CD8-positive, alpha-beta memory T cell (primary cell): ENCODE measurements at regions not wholly inside any gene's neighbourhood (a gene's known extent, or its start where the extent isn't known, plus 50 kb on each side); places are given as distances from the start of the nearest gene placed in this dataset.
A peak's percentile ranks its signal among the peaks of the same experiment; 100 is the strongest.

Experiments
- CTCF ChIA-PET: fragments of 350-600 bp; sonication (Branson Sonifier 250); formaldehyde crosslinking; loops from one replicate; lab custom pipeline; 2021; ENCODE audit warnings: antibody characterized with exemption; lab: Charles Lee
- POLR2A ChIA-PET: fragments of 350-600 bp; sonication (Branson Sonifier 250); formaldehyde crosslinking; loops from one replicate; lab custom pipeline; 2021; ENCODE audit warnings: antibody characterized with exemption; lab: Charles Lee
- DNase-seq, 5 donors: peaks; one replicate each; pipeline versions ENCODE4 v3.0.0 to v3.0.0-alpha.2; 2020 to 2022; ENCODE audit warnings: mixed read lengths in 1 of 5
- H3K27ac ChIP-seq: one replicate; pipeline ENCODE4 v1.7.0; 2013; ENCODE audit warnings: low read depth, mild to moderate bottlenecking, low read length, moderate library complexity
- H3K27me3 ChIP-seq: 2 replicates; pipeline ENCODE4 v1.7.0; 2013; ENCODE audit warnings: low read length, mild to moderate bottlenecking; ENCODE audit not compliant: insufficient read depth, poor library complexity, severe bottlenecking
- H3K36me3 ChIP-seq: 2 replicates; pipeline ENCODE4 v1.7.0; 2013; ENCODE audit warnings: mild to moderate bottlenecking, low read length, moderate library complexity; ENCODE audit not compliant: insufficient read depth
- H3K4me1 ChIP-seq: 2 replicates; pipeline ENCODE4 v1.7.0; 2013; ENCODE audit warnings: mild to moderate bottlenecking, low read length, moderate library complexity; ENCODE audit not compliant: insufficient read depth
- H3K4me3 ChIP-seq: 2 replicates; pipeline ENCODE4 v1.7.0; 2013; ENCODE audit warnings: mild to moderate bottlenecking, low read length
- H3K9me3 ChIP-seq: 2 replicates; pipeline ENCODE4 v1.7.0; 2013; ENCODE audit warnings: mild to moderate bottlenecking, low read length
- H3K27ac Mint-ChIP-seq, 8 donors: one replicate each; pipeline ENCODE4 v1.8.0; 2020 to 2021; ENCODE audit warnings: mixed read lengths in 8 of 8, mild to moderate bottlenecking in 6 of 8, inconsistent platforms in 3 of 8, moderate library complexity in 3 of 8
- H3K27me3 Mint-ChIP-seq, 2 donors: one replicate each; pipeline ENCODE4 v1.8.0; 2020 to 2021; ENCODE audit warnings: mixed read lengths in 2 of 2, mild to moderate bottlenecking in 1 of 2, moderate library complexity in 1 of 2
- H3K36me3 Mint-ChIP-seq, 3 donors: one replicate each; pipeline ENCODE4 v1.8.0; 2020 to 2021; ENCODE audit warnings: mixed read lengths in 3 of 3, inconsistent platforms in 1 of 3, mild to moderate bottlenecking in 1 of 3
- H3K4me1 Mint-ChIP-seq, 3 donors: one replicate each; pipeline ENCODE4 v1.8.0; 2020 to 2021; ENCODE audit warnings: mixed read lengths in 3 of 3, inconsistent platforms in 1 of 3, mild to moderate bottlenecking in 1 of 3
- H3K4me3 Mint-ChIP-seq, 7 donors: one replicate each; pipeline ENCODE4 v1.8.0; 2020 to 2021; ENCODE audit warnings: mixed read lengths in 7 of 7, mild to moderate bottlenecking in 6 of 7, moderate library complexity in 4 of 7, inconsistent platforms in 2 of 7
- H3K9me3 Mint-ChIP-seq, 5 donors: one replicate each; pipeline ENCODE4 v1.8.0; 2020 to 2022; ENCODE audit warnings: mixed read lengths in 5 of 5, mild to moderate bottlenecking in 3 of 5, moderate library complexity in 2 of 5, inconsistent platforms in 1 of 5

- Histone ChIP-seq H3K4me1 (peaks cover 66% of the 10 kb centered on the region), H3K9me3 (no peaks in the 10 kb centered on the region), H3K4me3 (peak overlapping the region; percentile 14), H3K36me3 (no peaks in the 10 kb centered on the region), H3K27ac (no peak overlapping the region), H3K27me3 (no peaks in the 10 kb centered on the region)
- POLR2A ChIA-PET = interaction anchor here (0.9 kb wide), 2 partner anchors 8 to 10 kb away, joined by 3 read pairs; no protein-coding TSS in a partner anchor
- Mint-ChIP-seq H3K27ac (no peak overlapping the region), H3K27me3 (no peaks in the 10 kb centered on the region), H3K4me1 (peaks cover 0 to 11% (median 5%) of the 10 kb centered on the region in 3 donors), H3K36me3 (peaks cover 0 to 4% (median 0%) of the 10 kb centered on the region in 3 donors), H3K4me3 (no peak overlapping the region), H3K9me3 (peaks cover 0 to 7% (median 0%) of the 10 kb centered on the region in 5 donors)
- no peak for DNase-seq
- CTCF ChIA-PET = interaction anchor here (0.7 to 1.3 kb wide), 2 partner anchors 9 to 16 kb away, joined by 3 to 9 read pairs; no protein-coding TSS in a partner anchor
Measured at GRCh38 chr11:95690100-95690499, 99.5 kb downstream of the FAM76B start.

DNA sequence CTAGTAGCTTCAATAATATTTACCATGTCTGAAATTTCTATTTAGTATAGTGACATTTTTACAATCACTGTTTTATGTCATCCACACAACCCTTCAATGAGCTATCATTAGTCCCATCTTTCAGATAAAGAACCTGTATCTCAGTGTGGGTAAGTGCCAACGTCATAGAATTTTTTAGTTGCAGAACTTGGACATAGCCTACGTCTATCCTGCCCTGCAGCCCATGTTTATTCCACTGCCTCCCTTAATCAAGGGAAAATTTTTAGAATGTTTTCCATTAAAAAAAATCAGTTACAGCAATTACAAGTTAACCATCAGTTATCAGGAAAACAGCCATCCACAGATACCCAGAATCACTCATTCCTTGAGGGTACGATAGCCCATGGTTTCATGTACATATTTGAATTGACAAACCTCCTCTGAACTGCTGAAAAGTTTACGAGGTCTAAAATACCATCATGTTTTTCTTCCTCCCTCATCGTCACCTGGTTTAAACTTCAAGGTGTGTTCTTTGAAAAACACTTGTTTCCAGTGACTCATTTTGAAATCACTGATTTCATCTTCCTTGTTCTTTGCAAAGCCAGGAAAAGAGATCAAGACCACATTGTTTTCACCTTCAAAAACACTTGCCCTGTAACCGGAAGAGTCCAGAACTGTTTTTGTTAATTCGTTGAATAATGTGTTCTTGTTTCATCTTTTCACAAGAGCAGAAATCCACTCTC is 100.9 kb downstream of the FAM76B start:
- H3K4me3 Mint-ChIP-seq = peak overlapping the region in 3 of 7 donors; percentile 5 to 11 (median 9)
- CTCF ChIA-PET = interaction anchor here (0.8 kb wide), 3 partner anchors 11 to 457 kb away, joined by 3 to 7 read pairs (median 4); partner anchors contain the start of gene SESN3
- H3K27me3 Mint-ChIP-seq = no peaks in the 10 kb centered on the region
- H3K27ac ChIP-seq = no peak overlapping the region
- peaks cover 0 to 4% (median 0%) of the 10 kb centered on the region in 3 donors for H3K36me3 Mint-ChIP-seq
- peak in 2 of 5 donors; percentile 42 to 60 for DNase-seq
- POLR2A ChIA-PET = no interaction called here
- H3K27ac Mint-ChIP-seq = peak overlapping the region in 2 of 8 donors; percentile 21 to 84
- H3K27me3 ChIP-seq = no peaks in the 10 kb centered on the region
- no peak overlapping the region for H3K4me3 ChIP-seq
- no peaks in the 10 kb centered on the region for H3K9me3 ChIP-seq
- H3K36me3 ChIP-seq = no peaks in the 10 kb centered on the region
- H3K9me3 Mint-ChIP-seq = peaks cover 0 to 5% (median 0%) of the 10 kb centered on the region in 5 donors
- peaks cover 0 to 16% (median 14%) of the 10 kb centered on the region in 3 donors for H3K4me1 Mint-ChIP-seq
- H3K4me1 ChIP-seq = peaks cover 80% of the 10 kb centered on the region

- ChIA-PET CTCF (interaction anchor here (0.8 kb wide), 3 partner anchors 12 to 456 kb away, joined by 3 to 7 read pairs (median 4); partner anchors contain the start of gene SESN3), POLR2A (no interaction called here)
- peaks cover 0 to 21% (median 14%) of the 10 kb centered on the region in 3 donors for H3K4me1 Mint-ChIP-seq
- peak overlapping the region in 1 of 7 donors; percentile 1 for H3K4me3 Mint-ChIP-seq
- H3K9me3 ChIP-seq = no peaks in the 10 kb centered on the region
- H3K4me3 ChIP-seq = no peak overlapping the region
- no peaks in the 10 kb centered on the region for H3K36me3 ChIP-seq
- H3K9me3 Mint-ChIP-seq = peaks cover 0 to 5% (median 0%) of the 10 kb centered on the region in 5 donors
- peaks cover 0 to 4% (median 0%) of the 10 kb centered on the region in 3 donors for H3K36me3 Mint-ChIP-seq
- H3K27ac ChIP-seq = no peak overlapping the region
- H3K27me3 Mint-ChIP-seq = no peaks in the 10 kb centered on the region
- H3K27me3 ChIP-seq = no peaks in the 10 kb centered on the region
- H3K27ac Mint-ChIP-seq = peak overlapping the region in 3 of 8 donors; percentile 49 to 81 (median 49)
- no peak for DNase-seq
- peaks cover 82% of the 10 kb centered on the region for H3K4me1 ChIP-seq
Measured at GRCh38 chr11:95688015-95688414, 101.6 kb downstream of the FAM76B start.

DNA sequence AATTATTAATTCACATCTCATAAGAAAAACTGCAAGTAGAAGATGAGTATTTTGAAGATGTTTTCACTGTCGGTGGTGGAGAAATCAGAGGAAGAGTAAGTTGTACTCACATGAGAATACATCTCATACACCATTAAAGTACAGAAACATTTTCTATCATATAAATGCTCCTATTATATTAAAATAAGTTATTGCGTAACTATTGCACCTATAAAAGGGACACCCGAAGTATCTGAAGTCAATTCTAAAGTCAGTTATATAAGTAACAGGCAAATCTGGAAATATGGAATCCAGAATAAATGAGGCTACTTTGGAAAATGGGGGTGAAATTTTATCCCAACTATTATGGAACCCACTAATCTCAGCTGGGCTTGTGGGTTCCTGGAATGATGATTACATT is 103.3 kb downstream of the FAM76B start:
- H3K9me3 ChIP-seq = no peaks in the 10 kb centered on the region
- POLR2A ChIA-PET = no interaction called here
- Mint-ChIP-seq H3K4me1 (peaks cover 9 to 32% (median 15%) of the 10 kb centered on the region in 3 donors), H3K27ac (peak overlapping the region in 1 of 8 donors; percentile 19), H3K27me3 (no peaks in the 10 kb centered on the region), H3K4me3 (no peak overlapping the region), H3K9me3 (no peaks in the 10 kb centered on the region), H3K36me3 (no peaks in the 10 kb centered on the region)
- H3K36me3 ChIP-seq = no peaks in the 10 kb centered on the region
- CTCF ChIA-PET = interaction anchor here (1.1 to 3.0 kb wide), 2 partner anchors 20 to 522 kb away, joined by 3 to 10 read pairs; no protein-coding TSS in a partner anchor
- H3K27me3 ChIP-seq = no peaks in the 10 kb centered on the region
- no peak overlapping the region for H3K27ac ChIP-seq
- peaks cover 80% of the 10 kb centered on the region for H3K4me1 ChIP-seq
- DNase-seq = no peak
- H3K4me3 ChIP-seq = no peak overlapping the region

- no peaks in the 10 kb centered on the region for H3K27me3 ChIP-seq
- Mint-ChIP-seq H3K4me1 (peaks cover 19 to 47% (median 22%) of the 10 kb centered on the region in 3 donors), H3K36me3 (no peaks in the 10 kb centered on the region), H3K27ac (peak overlapping the region in 5 of 8 donors; percentile 34 to 83 (median 40)), H3K27me3 (no peaks in the 10 kb centered on the region), H3K4me3 (no peak overlapping the region), H3K9me3 (no peaks in the 10 kb centered on the region)
- POLR2A ChIA-PET = no interaction called here
- H3K4me3 ChIP-seq = no peak overlapping the region
- H3K36me3 ChIP-seq = no peaks in the 10 kb centered on the region
- no peak overlapping the region for H3K27ac ChIP-seq
- peaks cover 77% of the 10 kb centered on the region for H3K4me1 ChIP-seq
- CTCF ChIA-PET = interaction anchor here (3.0 kb wide), 1 partner anchor 21 kb away, joined by 10 read pairs; no protein-coding TSS in a partner anchor
- no peak for DNase-seq
- no peaks in the 10 kb centered on the region for H3K9me3 ChIP-seq
Measured at GRCh38 chr11:95684701-95685100, 104.9 kb downstream of the FAM76B start.

DNA sequence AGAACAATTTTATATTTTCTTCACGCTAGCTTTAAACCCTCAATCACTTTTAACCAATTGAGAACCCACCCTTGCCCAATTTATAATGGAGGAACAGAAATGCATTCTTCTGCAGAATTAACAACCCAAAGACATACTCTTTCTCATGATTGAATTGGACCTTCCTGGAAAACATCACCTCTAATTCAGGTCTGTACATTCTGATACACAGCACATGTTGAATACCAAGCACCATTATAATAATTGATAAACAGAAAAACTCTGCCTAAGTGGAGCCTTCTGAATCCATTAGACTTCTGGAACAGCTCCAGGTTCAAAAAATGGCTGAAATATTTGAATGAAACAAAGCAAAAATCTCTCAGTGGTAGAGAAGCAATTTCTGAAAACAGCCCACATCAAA is 105.4 kb downstream of the FAM76B start:
- POLR2A ChIA-PET = no interaction called here

GRCh38 chr11:95682552-95682951 is 107.0 kb downstream of the FAM76B start:
- no peaks in the 10 kb centered on the region for H3K27me3 ChIP-seq
- H3K4me3 ChIP-seq = no peak overlapping the region
- H3K27me3 Mint-ChIP-seq = peaks cover 0 to 2% of the 10 kb centered on the region in 2 donors
- peak overlapping the region in 1 of 8 donors; percentile 59 for H3K27ac Mint-ChIP-seq
- no peaks in the 10 kb centered on the region for H3K36me3 Mint-ChIP-seq
- peaks cover 58% of the 10 kb centered on the region for H3K4me1 ChIP-seq
- H3K36me3 ChIP-seq = no peaks in the 10 kb centered on the region
- H3K9me3 ChIP-seq = no peaks in the 10 kb centered on the region
- no peak for DNase-seq
- no peaks in the 10 kb centered on the region for H3K9me3 Mint-ChIP-seq
- POLR2A ChIA-PET = no interaction called here
- H3K4me3 Mint-ChIP-seq = no peak overlapping the region
- CTCF ChIA-PET = no interaction called here
- H3K27ac ChIP-seq = no peak overlapping the region
- peaks cover 13 to 48% (median 25%) of the 10 kb centered on the region in 3 donors for H3K4me1 Mint-ChIP-seq

More for the DNA sequence above, 105.4 kb downstream of the FAM76B start:
- Mint-ChIP-seq H3K27ac (peak overlapping the region in 4 of 8 donors; percentile 12 to 83 (median 38)), H3K9me3 (no peaks in the 10 kb centered on the region), H3K36me3 (no peaks in the 10 kb centered on the region), H3K4me1 (peaks cover 19 to 48% (median 25%) of the 10 kb centered on the region in 3 donors), H3K4me3 (no peak overlapping the region), H3K27me3 (no peaks in the 10 kb centered on the region)
- Histone ChIP-seq H3K36me3 (no peaks in the 10 kb centered on the region), H3K4me1 (peaks cover 72% of the 10 kb centered on the region), H3K27ac (no peak overlapping the region), H3K4me3 (no peak overlapping the region), H3K27me3 (no peaks in the 10 kb centered on the region), H3K9me3 (no peaks in the 10 kb centered on the region)
- no peak for DNase-seq
- CTCF ChIA-PET = interaction anchor here (0.8 to 3.0 kb wide), 3 partner anchors 21 to 532 kb away, joined by 3 to 10 read pairs (median 3); no protein-coding TSS in a partner anchor
